ENCODE measurements at regions not wholly inside any gene's neighbourhood (a gene's known extent, or its start where the extent isn't known, plus 50 kb on each side); places are given as distances from the start of the nearest gene placed in this dataset.

DNA sequence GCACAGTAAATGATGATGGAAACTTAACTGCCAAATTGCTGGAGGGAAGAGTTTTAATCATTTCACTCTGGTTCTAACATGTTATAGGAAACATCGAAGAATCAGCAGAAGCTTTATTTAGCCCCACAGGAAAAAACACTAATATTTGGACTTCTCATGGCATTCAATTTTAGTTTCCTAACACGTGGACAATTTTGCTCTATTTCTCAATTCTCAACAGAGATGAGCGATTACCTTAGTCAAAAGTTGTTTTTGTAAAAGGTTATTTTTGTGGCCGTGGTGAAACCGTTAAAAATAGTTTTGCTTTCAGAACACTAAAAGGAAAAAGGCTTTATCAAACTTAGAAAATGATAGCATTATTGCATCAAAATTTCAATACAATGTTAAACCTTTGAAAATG, 235.2 kb downstream of the PLK2 start:
- TF ChIP-seq, protein P1, sequence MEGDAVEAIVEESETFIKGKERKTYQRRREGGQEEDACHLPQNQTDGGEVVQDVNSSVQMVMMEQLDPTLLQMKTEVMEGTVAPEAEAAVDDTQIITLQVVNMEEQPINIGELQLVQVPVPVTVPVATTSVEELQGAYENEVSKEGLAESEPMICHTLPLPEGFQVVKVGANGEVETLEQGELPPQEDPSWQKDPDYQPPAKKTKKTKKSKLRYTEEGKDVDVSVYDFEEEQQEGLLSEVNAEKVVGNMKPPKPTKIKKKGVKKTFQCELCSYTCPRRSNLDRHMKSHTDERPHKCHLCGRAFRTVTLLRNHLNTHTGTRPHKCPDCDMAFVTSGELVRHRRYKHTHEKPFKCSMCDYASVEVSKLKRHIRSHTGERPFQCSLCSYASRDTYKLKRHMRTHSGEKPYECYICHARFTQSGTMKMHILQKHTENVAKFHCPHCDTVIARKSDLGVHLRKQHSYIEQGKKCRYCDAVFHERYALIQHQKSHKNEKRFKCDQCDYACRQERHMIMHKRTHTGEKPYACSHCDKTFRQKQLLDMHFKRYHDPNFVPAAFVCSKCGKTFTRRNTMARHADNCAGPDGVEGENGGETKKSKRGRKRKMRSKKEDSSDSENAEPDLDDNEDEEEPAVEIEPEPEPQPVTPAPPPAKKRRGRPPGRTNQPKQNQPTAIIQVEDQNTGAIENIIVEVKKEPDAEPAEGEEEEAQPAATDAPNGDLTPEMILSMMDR (IDR thresholded peaks at IDR 0.05; ENCODE audit: low read depth, low read length), result no peak
- no peak for TF ChIP-seq MAX (IDR thresholded peaks at IDR 0.05; ENCODE audit: low read depth, low read length)
